ENCODE measurements at regions not wholly inside any gene's neighbourhood (a gene's known extent, or its start where the extent isn't known, plus 50 kb on each side); places are given as distances from the start of the nearest gene placed in this dataset.

DNA sequence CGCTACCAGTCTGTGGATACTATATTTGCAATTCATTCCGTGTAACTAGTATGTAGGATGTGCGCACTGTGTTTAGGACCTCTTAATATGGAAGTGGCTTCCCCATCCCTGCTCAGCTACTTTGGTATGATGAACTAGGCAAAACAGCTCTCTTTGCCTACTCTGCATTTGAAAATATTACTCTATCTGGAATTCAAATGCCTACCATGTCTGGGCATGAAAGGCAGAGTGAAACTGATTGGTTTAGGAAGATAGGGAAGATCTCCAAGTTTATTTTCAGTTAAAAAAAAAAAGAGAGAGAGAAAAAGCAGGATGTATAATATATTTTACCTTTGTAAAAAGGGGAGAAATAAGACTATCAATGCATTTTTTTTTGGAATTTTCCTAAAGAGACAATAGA, 74.1 kb upstream of the ELL2 start:
- TF ChIP-seq CTCF (IDR thresholded peaks at IDR 0.05) (no peak), POLR2AphosphoS5 (IDR thresholded peaks at IDR 0.05) (no peak), POLR2A (IDR thresholded peaks at IDR 0.05) (no peak)
